AG04449 (cell line): ENCODE measurements at regions not wholly inside any gene's neighbourhood (a gene's known extent, or its start where the extent isn't known, plus 50 kb on each side); places are given as distances from the start of the nearest gene placed in this dataset.

Experiments
- CTCF ChIA-PET: fragments of 350-600 bp; formaldehyde crosslinking; extraction: SDS; loops from one replicate; lab custom pipeline; 2021; ENCODE audit warnings: antibody characterized with exemption; lab: Yijun Ruan, JAX
- POLR2A ChIA-PET: fragments of 400-600, 350-600 bp; formaldehyde crosslinking; extraction: SDS; loops from one replicate; lab custom pipeline; 2020; ENCODE audit warnings: antibody characterized with exemption, inconsistent platforms; lab: Yijun Ruan, JAX
- DNase-seq: peaks from one replicate; pipeline ENCODE4 v3.0.0-alpha.2; 2010; ENCODE audit warnings: low read depth, low spot score
- H3K4me3 ChIP-seq: 2 replicates; pipeline ENCODE4 v1.5.1; 2011; ENCODE audit warnings: low read depth, mild to moderate bottlenecking, control low read depth, low read length
- TF ChIP-seq, protein P1 (sequence below): IDR thresholded peaks from one replicate; pipeline ENCODE4 v1.5.1; 2011; ENCODE audit warnings: mild to moderate bottlenecking, moderate library complexity, low read length, control low read depth, inconsistent platforms; ENCODE audit not compliant: insufficient read depth; ENCODE audit errors: missing control alignments

DNA sequence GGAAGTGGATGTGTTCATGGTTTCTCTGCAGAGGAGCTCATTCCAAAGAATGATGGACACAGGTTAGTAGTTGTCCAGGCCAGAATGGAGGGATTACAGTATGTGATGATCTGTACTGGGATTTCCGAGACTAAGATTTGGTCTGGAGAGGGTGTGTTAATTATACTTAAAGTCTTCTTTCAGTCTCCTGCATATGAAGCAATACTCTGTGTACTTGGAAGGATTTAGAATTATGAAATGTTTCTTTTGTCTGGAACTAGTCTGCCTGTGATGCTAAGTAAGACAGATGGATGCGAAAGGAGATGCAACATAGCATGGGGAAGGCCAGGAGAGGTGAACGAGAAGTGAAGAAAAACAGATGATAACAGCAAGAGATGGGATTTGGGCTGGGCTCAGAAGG lies 305.1 kb upstream of the LYZL1 start:
- ChIA-PET POLR2A (no interaction called here), CTCF (no interaction called here)
- H3K4me3 ChIP-seq, result no peak overlapping the region
- TF ChIP-seq, protein P1, sequence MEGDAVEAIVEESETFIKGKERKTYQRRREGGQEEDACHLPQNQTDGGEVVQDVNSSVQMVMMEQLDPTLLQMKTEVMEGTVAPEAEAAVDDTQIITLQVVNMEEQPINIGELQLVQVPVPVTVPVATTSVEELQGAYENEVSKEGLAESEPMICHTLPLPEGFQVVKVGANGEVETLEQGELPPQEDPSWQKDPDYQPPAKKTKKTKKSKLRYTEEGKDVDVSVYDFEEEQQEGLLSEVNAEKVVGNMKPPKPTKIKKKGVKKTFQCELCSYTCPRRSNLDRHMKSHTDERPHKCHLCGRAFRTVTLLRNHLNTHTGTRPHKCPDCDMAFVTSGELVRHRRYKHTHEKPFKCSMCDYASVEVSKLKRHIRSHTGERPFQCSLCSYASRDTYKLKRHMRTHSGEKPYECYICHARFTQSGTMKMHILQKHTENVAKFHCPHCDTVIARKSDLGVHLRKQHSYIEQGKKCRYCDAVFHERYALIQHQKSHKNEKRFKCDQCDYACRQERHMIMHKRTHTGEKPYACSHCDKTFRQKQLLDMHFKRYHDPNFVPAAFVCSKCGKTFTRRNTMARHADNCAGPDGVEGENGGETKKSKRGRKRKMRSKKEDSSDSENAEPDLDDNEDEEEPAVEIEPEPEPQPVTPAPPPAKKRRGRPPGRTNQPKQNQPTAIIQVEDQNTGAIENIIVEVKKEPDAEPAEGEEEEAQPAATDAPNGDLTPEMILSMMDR, result no peak
- DNase-seq, result no peak

DNA sequence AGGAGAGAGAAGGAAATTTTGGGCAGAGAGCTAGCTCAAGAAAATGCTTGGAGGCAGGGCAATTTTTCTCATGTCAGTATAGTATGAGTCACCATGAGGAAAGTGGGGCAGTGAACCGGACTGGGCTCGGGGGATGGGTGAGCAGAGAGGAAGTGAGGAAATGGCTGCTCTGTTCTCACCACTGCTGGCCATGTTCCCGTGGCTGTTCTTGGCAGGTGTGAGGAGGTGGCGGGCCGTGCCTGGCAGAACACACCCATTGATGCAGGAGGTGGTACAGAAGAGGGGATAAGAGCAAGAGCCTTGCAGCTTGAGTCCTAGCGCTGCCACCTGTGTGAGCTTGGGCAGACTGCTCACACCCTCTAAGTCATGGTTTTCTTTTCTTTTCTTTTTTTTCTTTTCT lies 304.4 kb upstream of the LYZL1 start:
- H3K4me3 ChIP-seq, result no peak overlapping the region
- peak; percentile 19 for DNase-seq
- ChIA-PET CTCF (no interaction called here), POLR2A (no interaction called here)
- TF ChIP-seq, protein P1, result no peak

DNA sequence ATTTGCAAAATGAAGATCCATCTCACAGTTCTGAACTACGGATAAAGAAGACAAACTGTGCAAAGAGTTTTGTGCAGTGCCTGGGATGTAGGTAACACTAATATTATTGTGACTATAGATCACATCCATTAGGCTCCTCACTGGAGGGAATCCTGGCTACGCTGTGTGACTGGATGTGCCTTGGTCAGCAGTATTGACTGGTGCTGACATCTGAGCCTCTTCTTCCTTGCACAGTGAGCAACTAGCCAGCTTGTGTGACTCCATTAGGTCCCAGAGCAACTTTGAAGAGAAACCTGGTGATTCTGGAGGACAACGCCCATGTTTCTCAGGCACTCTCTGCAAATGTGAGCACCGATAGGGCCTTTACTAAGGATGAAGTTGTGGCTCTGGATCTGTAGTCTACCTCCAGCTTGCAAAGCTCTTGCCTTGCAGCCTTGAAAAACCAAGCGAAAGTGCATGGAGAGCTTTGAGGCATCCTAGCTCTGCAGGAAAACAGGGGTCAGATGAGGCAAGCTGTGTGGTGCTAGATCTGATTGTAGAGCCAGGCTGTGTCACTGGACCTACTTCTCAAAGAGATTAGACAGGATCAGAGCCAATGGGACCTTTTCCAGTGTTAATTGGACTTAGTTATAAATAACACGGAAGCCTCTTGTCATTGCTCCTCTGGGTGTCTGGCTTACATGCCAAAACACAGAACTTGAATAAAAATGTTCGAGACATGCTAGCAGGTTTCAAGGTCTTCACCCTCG lies 303.6 kb upstream of the LYZL1 start:
- CTCF ChIA-PET, result interaction anchor here (1.2 to 1.7 kb wide), 2 partner anchors 22 to 319 kb away, joined by 3 read pairs; no protein-coding TSS in a partner anchor
- DNase-seq, result no peak
- TF ChIP-seq, protein P1, result no peak
- POLR2A ChIA-PET, result no interaction called here
- H3K4me3 ChIP-seq, result no peak overlapping the region

DNA sequence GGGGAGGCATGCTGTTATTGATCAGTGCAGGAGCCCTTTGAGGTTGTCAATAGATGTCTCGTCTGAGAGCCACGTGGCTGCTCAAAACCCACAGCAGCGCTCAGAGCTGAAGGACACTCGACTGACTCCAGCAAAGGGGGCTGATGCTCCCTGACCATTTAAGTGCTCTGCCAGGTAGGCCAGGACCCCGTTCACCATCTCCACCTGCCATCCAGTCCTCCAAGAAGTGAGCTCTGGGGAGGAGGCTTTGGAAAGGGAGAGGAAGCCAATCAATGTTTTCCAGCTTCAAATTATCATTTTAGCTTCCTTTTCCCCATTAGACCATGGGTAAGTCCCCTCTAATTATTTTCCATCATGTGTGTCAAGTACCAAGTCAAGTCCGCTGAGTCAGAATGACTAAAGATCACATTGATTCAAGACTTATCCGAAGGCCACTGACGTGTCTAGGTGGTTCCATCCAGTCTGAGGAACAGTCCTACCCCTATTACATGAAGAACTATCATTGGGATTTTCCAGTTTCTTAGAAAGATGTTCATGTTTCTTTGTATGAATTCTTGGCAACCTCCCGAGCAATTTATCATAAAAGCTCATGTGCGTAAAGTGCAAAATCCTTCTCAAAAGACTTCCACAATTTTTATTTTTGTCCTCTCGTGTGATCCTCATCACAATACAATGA lies 302.6 kb upstream of the LYZL1 start:
- POLR2A ChIA-PET, result no interaction called here
- no peak overlapping the region for H3K4me3 ChIP-seq
- CTCF ChIA-PET, result interaction anchor here (1.2 to 1.7 kb wide), 2 partner anchors 23 to 318 kb away, joined by 3 read pairs; no protein-coding TSS in a partner anchor
- DNase-seq, result no peak
- TF ChIP-seq, protein P1, result no peak

DNA sequence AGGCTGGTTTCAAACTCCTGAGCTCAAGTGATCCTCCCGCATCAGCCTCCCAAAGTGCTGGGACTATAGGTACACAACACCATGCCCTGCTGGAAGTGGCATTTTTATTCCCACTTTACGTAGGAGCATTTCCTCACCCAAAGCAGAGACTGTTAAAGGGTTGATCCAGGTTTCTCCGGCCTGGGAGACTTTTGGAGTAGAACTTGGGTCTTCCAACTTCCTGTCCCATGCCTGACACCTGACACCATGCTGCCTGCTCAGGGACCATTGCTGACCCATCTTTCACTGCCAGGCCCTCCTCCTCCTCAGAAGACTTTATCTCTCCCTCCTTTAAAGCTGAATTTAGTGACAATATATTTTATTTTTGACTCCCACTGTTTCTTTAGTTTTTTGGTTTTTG lies 302.0 kb upstream of the LYZL1 start:
- POLR2A ChIA-PET, result no interaction called here
- H3K4me3 ChIP-seq, result no peak overlapping the region
- TF ChIP-seq, protein P1, result no peak
- DNase-seq, result no peak
- CTCF ChIA-PET, result interaction anchor here (1.5 to 1.7 kb wide), 2 partner anchors 24 to 323 kb away, joined by 3 to 5 read pairs; no protein-coding TSS in a partner anchor

DNA sequence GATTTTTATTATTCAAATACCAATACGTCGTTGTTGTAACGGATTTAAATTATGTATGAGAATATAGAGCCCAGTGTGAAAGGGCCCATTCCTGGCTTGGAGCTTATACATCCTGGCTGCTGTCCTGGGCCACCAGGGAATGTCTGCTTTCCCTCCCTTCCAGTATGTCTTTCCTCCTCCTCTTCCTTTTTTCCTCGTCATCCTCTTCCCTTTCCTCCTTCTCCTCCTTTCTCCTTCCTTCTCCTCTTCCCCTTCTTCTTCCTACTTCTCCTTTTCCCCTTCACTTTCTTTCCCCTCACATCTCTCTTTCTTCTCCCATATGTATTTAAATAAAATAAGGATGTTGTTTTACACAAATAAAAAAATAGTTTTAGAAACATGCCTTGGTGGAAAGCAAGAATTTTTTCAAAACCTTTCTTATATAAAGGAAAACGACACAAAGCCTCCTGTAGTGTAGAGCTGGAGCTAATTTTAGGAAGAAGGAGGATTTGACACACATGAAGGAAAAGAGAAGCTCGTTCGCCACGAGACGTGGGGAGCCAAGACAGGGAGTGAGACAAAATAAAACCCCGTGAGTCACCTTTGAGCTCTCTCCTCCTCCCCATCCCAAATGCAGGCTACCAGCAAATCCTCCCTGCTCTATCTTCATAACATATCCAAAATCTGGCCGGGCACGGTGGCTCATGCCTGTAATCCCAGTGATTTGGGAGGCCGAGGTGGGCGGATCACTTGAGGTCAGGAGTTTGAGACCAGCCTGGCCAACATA lies 301.1 kb upstream of the LYZL1 start:
- POLR2A ChIA-PET, result no interaction called here
- CTCF ChIA-PET, result interaction anchor here (1.0 to 1.5 kb wide), 4 partner anchors 8 to 324 kb away, joined by 3 to 5 read pairs (median 3); no protein-coding TSS in a partner anchor
- no peak overlapping the region for H3K4me3 ChIP-seq
- no peak for DNase-seq
- TF ChIP-seq, protein P1, result no peak
